Left colon (tissue), 2 donors: ENCODE measurements at regions not wholly inside any gene's neighbourhood (a gene's known extent, or its start where the extent isn't known, plus 50 kb on each side); places are given as distances from the start of the nearest gene placed in this dataset.
A peak's percentile ranks its signal among the peaks of the same experiment; 100 is the strongest.
"Not testable (repeated sequence)": the region's sequence is repeated elsewhere in the genome, so short reads cannot be mapped to it uniquely, and the experiment has no call there.

Experiments used
- ATAC-seq: fragments of 200-7000 bp; cut with Tn5 transposase; one replicate; pipeline ENCODE4 v1.9.1; 2020; ENCODE audit warnings: mild to moderate bottlenecking, moderate library complexity
- DNase-seq, 2 donors: peaks; one replicate each; pipeline ENCODE4 v3.0.0-alpha.2; 2020
- intact Hi-C, 2 donors: fragments of 100-400 bp; cut with DNase I in 1 of 2; cut with micrococcal nuclease in 1 of 2; formaldehyde crosslinking; loops; one replicate each; pipeline versions ENCODE4 v1.11.2 to v1.14.0; 2022; cut with DNase I, micrococcal nuclease
- donor health status: DM: no; HTN: no; CAD: no.
- donor health status: DM: yes; HTN: yes; CAD: no.

DNA sequence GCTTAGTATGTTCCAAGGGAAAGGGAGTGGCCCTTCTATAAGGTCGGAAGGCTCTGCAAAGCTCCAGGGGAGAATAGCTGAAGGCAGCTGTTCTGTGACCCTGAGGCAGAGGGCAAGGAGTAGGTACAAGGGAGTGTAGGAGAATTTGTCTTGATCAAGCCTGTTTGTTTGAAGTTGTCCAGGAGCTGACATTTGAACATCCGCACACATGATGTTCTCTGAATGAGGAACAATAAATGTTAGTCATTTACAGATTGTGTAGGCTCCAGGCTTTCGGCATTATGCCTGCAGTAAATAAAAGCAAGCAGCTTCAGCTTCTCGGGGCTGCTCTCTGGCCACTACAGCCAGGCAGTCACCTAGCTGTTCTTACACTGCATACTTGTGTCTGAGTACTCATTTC, 52.7 kb downstream of the CTAGE6 start:
- peak; percentile 72 for ATAC-seq
- intact Hi-C loops, DNase-seq: not testable (repeated sequence)

DNA sequence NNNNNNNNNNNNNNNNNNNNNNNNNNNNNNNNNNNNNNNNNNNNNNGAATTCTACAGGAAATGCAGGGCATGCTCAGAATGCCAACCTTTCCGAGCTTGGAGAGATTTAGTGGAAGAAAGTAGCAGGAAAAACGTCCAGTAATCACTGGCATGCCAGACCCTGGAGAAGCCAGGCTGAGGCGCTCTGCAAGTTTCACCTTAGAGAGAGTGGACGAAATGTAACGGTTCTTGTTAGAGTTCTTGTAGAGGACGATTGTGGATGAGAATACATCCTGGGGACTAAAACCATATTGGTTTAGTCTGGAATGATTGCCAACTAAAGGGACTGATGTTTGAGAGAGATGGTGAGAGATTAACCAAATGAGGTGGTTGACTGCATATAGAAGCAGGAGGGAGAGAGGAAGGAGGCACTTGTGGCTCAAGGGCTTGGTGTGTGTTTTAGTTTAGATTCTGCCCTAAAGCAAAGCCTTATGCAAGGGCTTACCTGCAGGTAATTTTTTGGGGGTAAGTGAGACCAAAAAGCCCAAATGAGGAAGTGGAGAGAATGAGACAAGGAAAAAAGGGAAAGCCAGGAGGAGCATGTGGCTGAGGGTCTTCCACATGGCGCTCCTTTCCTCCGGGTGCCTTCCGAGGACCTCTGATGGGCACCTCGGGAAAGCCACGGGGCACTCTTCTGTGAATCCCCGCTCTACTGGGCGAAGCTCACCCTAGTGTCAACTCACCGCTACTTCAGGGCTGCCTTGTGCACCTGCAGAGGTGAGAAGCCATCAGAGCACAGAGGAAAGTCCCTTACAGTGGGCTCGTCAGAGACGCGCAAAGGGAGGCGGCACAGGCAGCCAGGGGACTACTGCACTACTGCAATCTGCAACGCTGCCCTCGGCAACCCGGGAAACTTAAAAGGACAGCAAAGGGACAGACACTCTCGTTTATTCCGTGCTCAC, 56.5 kb downstream of the CTAGE6 start:
- DNase-seq, intact Hi-C loops: not testable (repeated sequence)
- peak; percentile 69 for ATAC-seq
